Astrocyte of the cerebellum (primary cell): ENCODE measurements at regions not wholly inside any gene's neighbourhood (a gene's known extent, or its start where the extent isn't known, plus 50 kb on each side); places are given as distances from the start of the nearest gene placed in this dataset.

Experiments used
- DNase-seq: peaks from one replicate; pipeline ENCODE4 v3.0.0-alpha.2; 2011; ENCODE audit warnings: low read depth
- H3K4me3 ChIP-seq: 2 replicates; pipeline ENCODE4 v1.5.1; 2011; ENCODE audit warnings: mild to moderate bottlenecking, low read depth, low read length, moderate library complexity
- in situ Hi-C: cut with HindIII; loops from 2 replicates; pipeline ENCODE4 v1.10.0; 2017; ENCODE audit warnings: low sequenced_read_pairs
- TF ChIP-seq, protein P1 (sequence below): IDR thresholded peaks from 2 replicates; pipeline ENCODE4 v1.5.1; 2012; ENCODE audit warnings: low read length, low read depth, moderate library complexity, mild to moderate bottlenecking; ENCODE audit errors: missing control alignments

DNA sequence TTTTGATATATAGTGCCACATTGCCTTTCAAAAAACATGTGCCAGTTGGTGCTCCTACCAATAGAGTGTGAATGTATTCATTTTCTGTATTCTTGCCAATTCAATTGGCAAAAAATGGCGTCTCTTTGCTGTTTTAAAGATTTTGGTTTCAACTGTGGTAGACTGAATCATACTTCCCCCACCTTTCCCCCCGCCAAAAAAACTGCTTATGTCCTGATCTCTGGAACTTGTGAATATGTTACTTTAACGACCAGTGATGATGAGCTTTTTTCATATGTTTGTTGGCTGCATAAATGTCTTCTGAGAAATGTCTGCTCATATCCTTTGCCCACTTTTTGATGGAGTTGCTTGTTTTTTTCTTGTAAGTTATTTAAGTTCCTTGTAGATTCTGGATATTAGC lies 325.1 kb upstream of the KCNJ16 start:
- TF ChIP-seq, protein P1, sequence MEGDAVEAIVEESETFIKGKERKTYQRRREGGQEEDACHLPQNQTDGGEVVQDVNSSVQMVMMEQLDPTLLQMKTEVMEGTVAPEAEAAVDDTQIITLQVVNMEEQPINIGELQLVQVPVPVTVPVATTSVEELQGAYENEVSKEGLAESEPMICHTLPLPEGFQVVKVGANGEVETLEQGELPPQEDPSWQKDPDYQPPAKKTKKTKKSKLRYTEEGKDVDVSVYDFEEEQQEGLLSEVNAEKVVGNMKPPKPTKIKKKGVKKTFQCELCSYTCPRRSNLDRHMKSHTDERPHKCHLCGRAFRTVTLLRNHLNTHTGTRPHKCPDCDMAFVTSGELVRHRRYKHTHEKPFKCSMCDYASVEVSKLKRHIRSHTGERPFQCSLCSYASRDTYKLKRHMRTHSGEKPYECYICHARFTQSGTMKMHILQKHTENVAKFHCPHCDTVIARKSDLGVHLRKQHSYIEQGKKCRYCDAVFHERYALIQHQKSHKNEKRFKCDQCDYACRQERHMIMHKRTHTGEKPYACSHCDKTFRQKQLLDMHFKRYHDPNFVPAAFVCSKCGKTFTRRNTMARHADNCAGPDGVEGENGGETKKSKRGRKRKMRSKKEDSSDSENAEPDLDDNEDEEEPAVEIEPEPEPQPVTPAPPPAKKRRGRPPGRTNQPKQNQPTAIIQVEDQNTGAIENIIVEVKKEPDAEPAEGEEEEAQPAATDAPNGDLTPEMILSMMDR = no peak
- in situ Hi-C loops = no loop called here
- no peak for DNase-seq
- no peak overlapping the region for H3K4me3 ChIP-seq

DNA sequence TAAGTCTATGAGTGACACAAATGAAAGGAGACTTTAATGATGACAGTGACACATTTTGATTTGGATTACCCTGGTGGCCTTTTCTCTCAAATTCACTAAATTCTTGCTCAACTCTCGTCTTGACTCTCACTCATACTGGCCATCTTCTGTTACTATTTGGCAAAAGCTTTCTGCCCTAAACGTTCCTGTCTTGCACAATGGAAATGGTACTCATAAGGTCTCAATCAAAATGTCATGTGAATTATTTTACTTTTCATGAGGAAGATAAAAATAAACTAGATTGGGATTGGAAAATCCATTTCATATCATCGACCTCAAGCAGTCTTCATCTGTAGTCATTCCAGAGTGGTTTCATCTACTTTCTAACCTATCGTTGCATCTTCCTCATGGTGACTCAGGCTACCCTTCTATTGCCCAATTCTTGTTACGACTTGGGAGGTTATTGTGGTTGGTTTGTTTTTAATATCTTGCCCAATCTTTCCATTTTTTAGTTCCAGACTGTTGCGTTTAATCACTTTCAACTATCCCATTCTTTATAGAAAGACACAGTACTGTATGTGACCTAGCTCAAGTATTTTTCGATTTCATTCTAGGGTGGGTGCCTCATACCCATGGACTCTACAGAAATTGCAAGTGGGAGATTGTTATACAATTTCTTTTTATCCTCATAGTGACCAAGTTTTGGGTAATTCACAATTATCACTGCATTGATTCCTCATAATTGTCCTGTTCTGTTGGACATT lies 317.2 kb upstream of the KCNJ16 start:
- in situ Hi-C loops = no loop called here
- TF ChIP-seq, protein P1 = no peak
- no peak overlapping the region for H3K4me3 ChIP-seq
- no peak for DNase-seq

DNA sequence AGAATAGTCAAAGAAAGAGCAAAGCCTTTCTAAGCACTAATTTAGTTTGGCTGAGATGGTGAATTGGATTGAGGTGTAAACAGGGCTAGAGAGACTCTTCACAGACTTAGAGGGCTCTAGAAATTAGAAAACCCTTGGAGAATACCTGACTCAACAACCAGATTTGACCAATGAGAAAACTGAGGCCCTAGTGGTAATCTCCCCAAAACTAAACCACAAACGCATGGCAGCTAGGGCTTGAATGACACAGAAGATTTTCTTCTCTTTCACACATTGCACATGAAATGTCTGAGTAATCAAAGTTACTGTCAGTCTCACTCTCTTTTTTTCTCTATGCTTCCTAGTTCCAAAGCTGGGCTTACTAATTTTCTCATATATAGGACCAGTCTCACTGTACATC lies 314.5 kb upstream of the KCNJ16 start:
- in situ Hi-C loops = no loop called here
- TF ChIP-seq, protein P1 = no peak
- H3K4me3 ChIP-seq = no peak overlapping the region
- no peak for DNase-seq

DNA sequence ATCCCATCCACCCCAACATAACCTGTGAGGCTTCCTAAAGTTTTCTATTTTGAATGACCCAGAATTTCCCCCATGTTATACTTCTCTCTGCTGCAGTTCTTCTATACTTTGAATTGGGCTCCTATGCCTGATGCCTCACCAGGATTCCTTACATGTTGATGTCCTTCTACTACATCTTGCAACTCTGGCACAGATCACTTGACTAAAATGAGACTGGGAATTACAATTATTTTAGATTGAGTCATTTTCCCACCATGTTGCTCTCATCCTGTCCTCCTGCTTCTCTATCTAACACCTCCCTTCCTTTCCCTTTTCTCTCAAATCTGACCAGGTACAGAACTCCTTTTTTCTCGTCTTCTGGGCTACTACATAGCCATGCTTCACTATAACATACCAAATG lies 314.0 kb upstream of the KCNJ16 start:
- H3K4me3 ChIP-seq = no peak overlapping the region
- in situ Hi-C loops = no loop called here
- DNase-seq = no peak
- TF ChIP-seq, protein P1 = no peak

DNA sequence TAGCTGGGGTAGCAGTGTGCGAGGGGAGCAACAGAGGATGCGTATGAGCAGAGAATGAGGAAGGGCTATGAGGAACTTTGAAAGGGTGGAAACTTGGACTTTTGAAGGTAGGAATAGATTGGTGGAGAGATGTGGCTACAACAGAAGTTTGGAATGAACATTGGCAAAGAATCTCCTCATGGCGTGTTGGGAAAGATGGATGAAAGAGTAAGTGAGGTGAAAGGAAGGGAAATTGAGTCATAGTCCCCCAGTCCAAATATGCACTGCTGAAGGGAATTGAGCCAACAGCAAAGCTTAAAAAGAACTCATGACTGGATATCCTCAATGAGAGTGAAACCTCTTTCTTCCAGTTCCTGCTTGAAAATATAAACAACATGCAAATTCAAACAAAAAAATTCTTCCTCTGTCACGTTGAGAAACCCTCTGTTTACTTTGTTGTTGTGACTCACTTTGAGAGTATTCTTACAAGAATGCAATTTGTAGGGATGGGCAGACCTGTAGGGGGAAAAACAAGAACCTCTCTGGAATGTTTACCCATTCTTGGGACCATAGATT lies 313.2 kb upstream of the KCNJ16 start:
- TF ChIP-seq, protein P1 = no peak
- in situ Hi-C loops = no loop called here
- no peak overlapping the region for H3K4me3 ChIP-seq
- peak; percentile 91 for DNase-seq

DNA sequence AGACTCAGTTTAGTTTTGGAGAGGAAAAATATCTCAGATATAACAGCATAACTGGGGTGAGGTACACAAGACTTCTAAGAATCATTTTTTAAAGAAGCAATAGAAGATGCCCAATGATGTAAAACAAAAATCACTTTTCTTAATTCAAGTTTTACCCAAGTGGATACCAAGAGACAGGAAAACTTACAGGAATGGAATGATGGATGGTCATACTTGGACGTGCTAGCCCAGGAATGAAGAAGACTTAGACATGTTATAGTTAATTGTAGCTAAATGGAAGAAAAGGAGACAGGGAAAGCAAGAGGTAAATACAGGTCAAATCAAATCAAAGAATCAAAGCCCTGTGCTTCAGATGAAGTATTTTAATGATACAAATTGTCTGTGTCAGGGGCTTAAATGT lies 312.7 kb upstream of the KCNJ16 start:
- DNase-seq = no peak
- in situ Hi-C loops = no loop called here
- TF ChIP-seq, protein P1 = no peak
- no peak overlapping the region for H3K4me3 ChIP-seq
